ENCODE measurements at regions not wholly inside any gene's neighbourhood (a gene's known extent, or its start where the extent isn't known, plus 50 kb on each side); places are given as distances from the start of the nearest gene placed in this dataset.

GRCh38 chr4:18291981-18292380 is 270.4 kb upstream of the LCORL start:
- DNase-seq, result no peak

GRCh38 chr4:18291256-18291655 is 269.7 kb upstream of the LCORL start:
- no peak for DNase-seq

DNA sequence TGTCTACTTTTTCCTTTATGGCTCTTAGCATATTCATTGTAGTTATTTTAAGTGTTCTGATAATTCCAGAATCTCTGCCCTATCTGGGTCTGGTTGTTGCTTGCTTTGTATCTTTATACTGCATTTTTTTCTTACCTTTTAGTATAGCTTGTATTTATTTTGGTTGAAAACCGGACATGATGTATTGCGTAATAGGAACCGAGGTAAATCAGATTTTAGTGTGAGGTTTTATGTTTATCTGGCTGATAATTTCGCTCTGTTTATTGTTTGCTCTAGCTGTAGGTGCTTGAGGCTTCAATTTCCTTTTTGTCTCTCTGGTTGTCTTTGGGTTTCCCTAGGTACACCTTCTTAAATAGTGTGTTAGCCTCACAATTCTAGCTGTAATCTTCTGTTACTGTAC is 263.8 kb upstream of the LCORL start:
- DNase-seq, result no peak

DNA sequence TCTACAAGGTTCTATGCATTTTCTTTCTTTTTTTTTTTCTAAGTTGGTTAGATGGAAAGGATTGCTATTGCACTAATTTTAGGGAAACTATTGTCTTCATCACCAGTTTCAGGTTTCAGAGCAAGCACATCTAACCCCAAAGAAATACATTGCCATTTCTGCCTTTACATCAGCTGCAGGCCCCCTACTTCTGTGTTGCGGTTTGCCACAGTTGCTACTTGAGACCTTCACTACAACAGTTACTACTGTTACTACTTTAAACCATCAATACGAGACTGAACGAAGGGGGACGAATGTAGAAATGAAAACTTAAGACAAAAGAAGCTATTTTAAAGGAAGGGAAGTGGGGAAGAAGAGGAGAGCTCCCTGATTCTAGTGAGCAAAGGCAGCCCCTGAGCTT is 256.7 kb upstream of the LCORL start:
- DNase-seq, result no peak

- no peak for DNase-seq
Measured at GRCh38 chr4:18262832-18263231, 241.3 kb upstream of the LCORL start.

GRCh38 chr4:18252052-18252451 is 230.5 kb upstream of the LCORL start:
- no peak for DNase-seq

- DNase-seq, result no peak
Measured at GRCh38 chr4:18250564-18250963, 229.0 kb upstream of the LCORL start.

DNA sequence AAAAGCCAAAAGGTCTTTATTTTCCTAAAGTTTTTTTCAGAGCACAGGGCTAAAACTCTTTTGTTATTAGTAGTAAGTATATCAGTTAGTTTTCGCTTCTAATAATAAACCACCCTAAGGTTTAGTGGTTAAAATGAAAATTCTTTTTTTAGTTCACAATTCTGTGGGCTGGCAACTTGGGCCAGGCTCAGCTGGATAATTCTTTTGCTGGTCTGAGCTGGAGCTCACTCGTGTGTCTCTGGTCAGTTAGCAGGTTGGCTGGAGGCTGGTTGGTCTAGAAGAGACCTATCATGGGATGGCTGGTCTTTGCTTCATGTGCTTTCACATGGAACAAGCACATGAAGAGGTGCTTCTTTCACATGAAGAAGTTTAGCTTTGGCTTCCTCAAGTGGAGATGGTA is 227.1 kb upstream of the LCORL start:
- DNase-seq, result no peak

- DNase-seq, result no peak
Measured at GRCh38 chr4:18247189-18247588, 225.6 kb upstream of the LCORL start.

DNA sequence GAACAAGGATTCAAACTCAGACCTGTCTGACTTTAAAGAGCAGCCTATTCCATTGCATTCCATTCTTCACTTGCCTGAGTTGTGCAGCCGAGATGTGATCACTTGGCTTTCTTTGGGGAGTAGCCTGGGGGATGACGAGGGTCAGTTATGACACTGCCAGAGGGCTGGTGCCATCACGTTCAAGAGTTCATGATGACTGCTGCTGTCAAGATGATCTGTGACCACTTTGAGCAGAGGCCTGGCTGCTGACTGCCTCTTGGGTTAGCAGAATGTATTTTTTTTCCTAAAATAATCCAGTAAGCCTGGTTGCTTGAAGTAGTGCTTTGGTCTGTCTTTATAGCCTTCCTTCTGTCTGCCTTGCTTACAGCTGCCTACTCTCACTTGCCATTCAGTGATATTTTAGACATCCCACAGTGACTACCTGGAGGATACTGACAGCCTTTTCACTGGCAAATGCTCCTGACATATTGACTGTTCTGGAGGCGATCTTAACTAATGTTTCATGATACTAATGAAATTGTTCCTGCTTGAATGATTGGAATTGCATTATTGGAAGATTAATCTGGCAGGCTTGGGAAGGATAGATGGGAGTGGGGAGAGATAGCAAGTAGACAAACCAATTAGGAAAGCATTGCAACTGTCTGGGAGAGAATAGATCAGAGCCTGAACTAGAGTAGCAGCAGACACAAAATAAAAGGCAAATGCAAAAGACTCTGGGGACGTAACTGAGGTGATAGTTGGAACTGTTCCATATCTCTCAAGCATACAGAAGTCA is 221.6 kb upstream of the LCORL start:
- DNase-seq, result no peak

GRCh38 chr4:18241727-18242126 is 220.2 kb upstream of the LCORL start:
- no peak for DNase-seq

DNA sequence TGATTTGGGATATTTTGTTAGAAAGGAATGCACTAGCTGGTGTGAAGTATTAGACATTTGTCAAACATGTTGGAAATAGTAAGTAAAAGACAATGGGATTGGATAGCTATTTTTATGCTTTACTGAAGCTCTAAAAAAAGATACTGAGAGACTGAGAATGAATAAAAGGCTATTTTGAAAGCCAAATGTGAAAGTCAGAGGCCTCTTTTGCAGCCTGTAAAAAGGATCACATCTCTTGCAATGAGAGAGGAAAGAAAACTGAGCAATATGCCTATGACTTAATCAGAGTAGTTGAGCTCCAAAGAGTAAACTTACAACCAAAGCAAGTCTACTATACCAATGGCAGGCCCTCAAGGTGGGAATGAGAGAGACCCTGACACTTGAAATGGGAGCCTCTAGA is 212.6 kb upstream of the LCORL start:
- no peak for DNase-seq

- DNase-seq, result no peak
Measured at GRCh38 chr4:18231726-18232125, 210.2 kb upstream of the LCORL start.

- DNase-seq, result no peak
Measured at GRCh38 chr4:18227880-18228279, 206.3 kb upstream of the LCORL start.

- DNase-seq, result no peak
Measured at GRCh38 chr4:18214411-18215055, 193.0 kb upstream of the LCORL start.

GRCh38 chr4:18213576-18214198 is 192.1 kb upstream of the LCORL start:
- no peak for DNase-seq

GRCh38 chr4:18209448-18209847 is 187.9 kb upstream of the LCORL start:
- DNase-seq, result no peak

DNA sequence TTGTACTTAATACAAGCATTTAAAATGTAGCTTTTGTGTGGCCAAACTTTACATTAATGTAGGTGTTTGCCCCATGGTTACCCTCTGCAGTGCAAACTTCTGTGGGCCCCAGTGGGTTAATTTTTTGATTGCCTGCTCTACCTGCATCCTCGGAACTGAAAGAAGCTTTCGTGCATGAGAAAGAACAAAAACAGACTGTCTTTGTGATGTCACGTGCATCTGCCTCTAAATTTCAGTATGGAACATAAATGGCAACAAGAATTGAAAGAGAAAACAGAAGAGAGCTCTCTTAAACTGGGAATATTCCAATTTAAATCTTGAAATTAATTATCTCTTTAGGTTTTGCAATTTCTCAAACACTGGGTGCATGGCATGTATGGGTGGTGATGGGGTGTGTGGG is 182.4 kb upstream of the LCORL start:
- no peak for DNase-seq

- no peak for DNase-seq
Measured at GRCh38 chr4:18202486-18202885, 180.9 kb upstream of the LCORL start.

- no peak for DNase-seq
Measured at GRCh38 chr4:18201885-18202284, 180.3 kb upstream of the LCORL start.

- DNase-seq, result no peak
Measured at GRCh38 chr4:18198653-18199052, 177.1 kb upstream of the LCORL start.

- no peak for DNase-seq
Measured at GRCh38 chr4:18197467-18197866, 175.9 kb upstream of the LCORL start.

DNA sequence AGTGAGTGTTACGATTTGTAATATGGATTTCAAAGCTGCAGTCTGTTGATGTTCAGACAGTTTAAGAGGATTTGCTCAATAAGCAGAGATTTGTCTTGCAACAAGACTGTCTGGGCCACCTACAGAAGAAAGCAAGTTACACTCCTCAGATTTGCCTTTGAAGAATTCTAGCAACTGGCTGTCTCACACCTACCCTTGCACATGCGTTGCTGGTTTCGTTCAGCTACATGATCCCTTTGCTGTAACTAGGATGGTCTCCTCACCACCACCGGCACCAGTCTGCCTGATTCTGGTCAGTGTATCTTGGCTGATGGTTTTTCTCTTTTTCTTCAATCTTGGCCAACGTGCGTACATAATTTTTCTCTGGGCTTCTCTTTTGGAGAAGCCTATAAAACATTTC is 172.7 kb upstream of the LCORL start:
- no peak for DNase-seq

DNA sequence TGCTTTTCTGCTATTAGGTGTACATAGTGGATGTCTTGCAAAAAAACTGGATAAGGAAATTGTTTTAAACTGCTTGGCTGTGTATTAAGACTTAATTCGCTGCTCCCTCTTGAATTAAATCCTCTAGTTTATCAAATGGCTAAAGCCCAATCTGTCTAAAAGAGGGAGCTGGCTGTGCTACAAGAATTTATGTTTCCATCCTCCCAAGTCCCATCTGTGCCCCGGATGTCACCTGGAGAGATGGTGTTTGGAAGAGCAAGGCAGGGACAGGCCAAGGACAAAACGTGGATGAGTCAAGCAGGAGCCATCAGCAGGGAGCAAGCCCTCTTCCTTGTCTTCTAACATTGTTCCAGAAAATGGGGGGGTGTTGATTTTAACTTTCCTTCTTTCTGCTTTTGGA is 171.3 kb upstream of the LCORL start:
- no peak for DNase-seq

Measured in NCI-H187 (cell line).